HL-60 (cell line): ENCODE measurements at regions not wholly inside any gene's neighbourhood (a gene's known extent, or its start where the extent isn't known, plus 50 kb on each side); places are given as distances from the start of the nearest gene placed in this dataset.

Experiments
- CTCF ChIP-seq: IDR thresholded peaks from one replicate; pipeline ENCODE4 v1.5.1; 2011; ENCODE audit warnings: low read length, control low read depth, inconsistent platforms; ENCODE audit not compliant: insufficient read depth
- GABPA ChIP-seq: IDR thresholded peaks from 2 replicates; pipeline ENCODE4 v1.6.1; 2012; ENCODE audit warnings: low read depth
- POLR2AphosphoS5 ChIP-seq: IDR thresholded peaks from 2 replicates; pipeline ENCODE4 v1.6.1; 2012; ENCODE audit warnings: low read depth
- REST ChIP-seq: IDR thresholded peaks from 2 replicates; pipeline ENCODE4 v1.6.1; 2012; ENCODE audit warnings: low read depth; ENCODE audit not compliant: insufficient replicate concordance
- SPI1 ChIP-seq: IDR thresholded peaks from 2 replicates; pipeline ENCODE4 v1.6.1; 2012; ENCODE audit warnings: low read depth, mild to moderate bottlenecking, borderline replicate concordance

DNA sequence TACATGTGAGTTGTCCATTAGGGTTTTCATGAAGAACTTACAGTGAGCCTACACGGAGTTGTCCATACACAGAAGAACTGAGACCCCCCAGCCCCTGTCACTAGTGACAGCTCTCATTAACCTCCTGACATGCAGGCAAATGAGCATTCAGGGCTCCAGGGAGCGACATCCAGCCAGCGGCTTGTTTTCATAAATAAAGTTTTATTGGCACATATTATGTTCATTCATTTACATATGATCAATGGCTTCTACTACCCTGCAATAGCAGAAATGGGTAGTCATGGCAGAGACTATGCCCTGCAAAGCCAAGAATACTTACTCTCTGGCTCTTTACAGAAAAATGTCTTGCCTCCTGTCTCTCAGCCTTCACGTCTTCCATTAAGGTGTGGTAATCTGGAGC lies 553.5 kb downstream of the EDEM1 start:
- TF ChIP-seq CTCF (no peak), SPI1 (no peak), POLR2AphosphoS5 (no peak), GABPA (no peak), REST (no peak)
